RCC 7860 (cell line): ENCODE measurements at regions not wholly inside any gene's neighbourhood (a gene's known extent, or its start where the extent isn't known, plus 50 kb on each side); places are given as distances from the start of the nearest gene placed in this dataset.
"Not testable (repeated sequence)": the region's sequence is repeated elsewhere in the genome, so short reads cannot be mapped to it uniquely, and the experiment has no call there.

Experiments used
- DNase-seq: peaks from one replicate; pipeline ENCODE4 v3.0.0-alpha.2; 2015; ENCODE audit warnings: low spot score
- FAIRE-seq: peaks from 2 replicates; lab custom pipeline; 2012; peaks lifted over from hg19 to GRCh38; lab: Jason Lieb, UNC

DNA sequence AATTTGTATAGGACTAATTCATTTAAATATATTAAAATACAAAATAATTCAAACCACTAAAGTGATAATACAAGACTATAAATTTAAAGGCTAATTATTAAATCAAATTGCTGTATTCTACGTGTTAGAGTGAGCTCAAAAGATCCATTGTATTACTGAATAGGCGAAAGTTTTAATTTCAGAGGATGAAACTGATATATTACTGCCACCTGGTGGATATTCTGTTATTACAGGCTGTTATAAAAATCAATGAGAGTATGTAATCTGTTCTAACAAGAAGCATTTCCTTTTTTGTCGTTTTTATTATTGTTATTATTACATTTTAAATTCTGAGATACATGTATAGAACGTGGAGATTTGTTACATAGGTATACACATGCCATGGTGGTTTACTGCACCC lies 1239.6 kb upstream of the USP9Y start:
- FAIRE-seq (peak; percentile 96), DNase-seq (peak; percentile 3)

DNA sequence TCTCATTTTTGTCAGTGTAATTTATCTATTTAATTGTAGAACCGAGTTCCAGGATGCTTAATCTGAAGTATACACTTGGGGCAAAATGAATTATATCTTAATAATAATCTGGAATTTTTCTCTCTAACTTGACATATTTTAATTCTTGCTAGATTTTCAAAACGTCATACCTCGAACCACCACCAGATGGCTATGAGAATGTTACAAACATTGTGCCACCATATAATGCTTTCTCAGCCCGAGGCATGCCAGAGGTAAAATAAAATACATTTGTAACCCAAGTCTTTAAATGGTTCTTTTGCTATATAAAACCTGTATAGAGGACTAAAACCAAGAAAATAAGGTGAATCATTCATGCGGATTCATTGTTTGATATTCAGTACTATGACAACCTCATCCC lies 1234.3 kb upstream of the USP9Y start:
- FAIRE-seq, result peak; percentile 83
- DNase-seq, result not testable (repeated sequence)
